ENCODE measurements at regions not wholly inside any gene's neighbourhood (a gene's known extent, or its start where the extent isn't known, plus 50 kb on each side); places are given as distances from the start of the nearest gene placed in this dataset.

DNA sequence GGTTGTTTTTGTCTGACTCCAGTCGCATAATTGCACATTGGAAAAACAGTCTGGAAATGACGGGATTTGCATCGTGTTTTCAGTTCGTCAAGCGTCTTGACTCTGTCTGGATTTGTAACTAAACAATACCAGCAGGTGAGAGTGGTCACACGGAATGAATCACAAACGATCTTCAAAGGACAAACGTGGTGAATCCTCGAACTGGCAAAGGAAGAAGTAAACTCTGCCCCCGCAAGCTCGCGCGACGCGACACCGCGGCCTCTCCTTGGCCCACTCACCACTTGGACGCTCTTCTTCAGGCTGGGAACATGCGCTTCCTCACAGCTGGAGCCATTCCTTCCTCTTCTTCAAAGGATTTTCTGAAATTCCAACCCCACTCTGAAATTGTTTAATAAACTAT is 352.6 kb downstream of the THBS2 start:
- no peak for DNase-seq

DNA sequence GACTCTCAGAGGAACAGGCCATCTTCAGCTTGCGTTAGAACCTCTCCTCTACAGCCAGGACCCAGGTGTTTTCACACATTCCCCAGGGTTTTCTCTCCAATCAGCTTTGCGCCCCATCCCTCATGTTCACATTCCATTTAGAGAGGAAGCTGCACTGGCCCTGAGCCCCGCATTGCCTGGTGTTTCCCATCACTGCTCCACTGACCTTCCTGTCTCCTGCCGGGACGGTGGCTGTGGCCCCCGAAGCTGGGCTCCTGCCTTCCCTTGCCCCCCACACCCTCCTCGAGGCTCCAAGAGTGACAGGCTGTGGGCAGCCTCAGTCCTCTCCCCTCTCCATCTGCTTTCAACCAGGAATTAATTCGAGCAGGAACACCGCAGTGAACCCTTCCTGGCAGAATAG is 357.3 kb downstream of the THBS2 start:
- no peak for DNase-seq

DNA sequence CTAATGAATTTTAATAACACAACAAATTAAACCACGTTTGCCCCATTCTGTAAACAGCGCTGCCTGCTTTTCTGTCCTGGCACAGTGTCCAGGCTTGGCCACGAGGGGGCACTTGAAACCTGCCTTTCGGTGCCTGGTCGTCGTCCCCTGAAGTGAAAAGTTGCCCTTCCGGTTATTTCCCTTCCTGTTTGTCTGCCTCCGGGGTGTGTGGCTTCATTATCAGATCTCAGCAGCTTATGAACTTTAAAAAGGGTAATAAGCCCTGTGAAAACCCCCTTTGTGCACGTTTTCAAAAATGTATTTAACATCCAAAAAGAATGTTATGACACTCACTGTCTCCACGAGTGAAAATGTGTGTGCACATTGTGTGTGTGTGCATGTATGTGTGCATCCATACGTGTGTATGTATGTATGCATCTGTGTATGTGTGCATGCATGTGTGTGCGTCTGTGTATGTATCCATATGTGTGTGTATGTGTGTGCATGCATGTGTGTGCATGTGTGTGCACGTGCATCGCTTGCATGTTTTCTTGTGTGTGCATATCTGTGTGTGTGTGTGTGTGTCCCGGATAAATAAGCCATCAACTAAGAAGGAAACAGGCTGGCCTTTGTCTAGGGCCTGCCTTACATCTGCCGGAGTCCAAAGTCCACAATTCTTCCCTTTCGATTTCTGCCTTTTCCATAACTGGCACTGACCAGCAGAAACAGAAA is 358.4 kb downstream of the THBS2 start:
- DNase-seq: peak; percentile 29 to 85 (median 61)

DNA sequence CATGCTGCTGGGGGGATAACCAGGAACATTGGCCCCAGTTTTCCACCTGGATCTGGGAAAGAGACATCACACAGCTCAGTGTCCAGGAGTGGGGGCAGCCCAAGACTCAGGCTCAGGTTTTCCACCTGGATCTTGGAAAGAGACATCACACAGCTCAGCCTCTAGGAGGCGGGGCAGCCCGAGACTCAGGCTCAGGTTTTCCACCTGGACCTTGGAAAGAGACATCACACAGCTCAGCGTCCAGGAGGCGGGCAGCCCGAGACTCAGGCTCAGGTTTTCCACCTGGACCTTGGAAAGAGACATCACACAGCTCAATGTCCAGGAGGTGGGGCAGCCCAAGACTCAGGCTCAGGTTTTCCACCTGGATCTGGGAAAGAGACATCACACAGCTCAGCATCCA is 361.6 kb downstream of the THBS2 start:
- DNase-seq: no peak

DNA sequence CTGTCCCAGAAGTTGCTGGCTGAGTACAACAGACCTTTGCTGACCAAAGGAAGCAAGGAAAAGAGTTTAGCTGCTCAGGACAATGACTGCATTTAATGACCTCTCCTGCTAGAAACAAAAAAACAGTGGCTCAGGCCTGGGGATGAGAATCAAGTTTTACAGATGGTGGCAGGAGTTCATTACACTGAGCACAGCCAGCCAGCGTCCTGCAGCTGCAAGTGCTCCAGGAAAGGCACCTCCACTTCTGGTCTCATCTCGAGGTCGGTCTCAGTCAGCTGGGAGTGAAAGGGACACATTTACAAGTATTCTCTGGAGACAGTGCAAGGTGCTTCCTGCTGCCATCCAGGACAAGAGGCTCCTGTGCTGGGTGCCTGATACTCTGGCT is 362.7 kb downstream of the THBS2 start:
- no peak for DNase-seq

DNA sequence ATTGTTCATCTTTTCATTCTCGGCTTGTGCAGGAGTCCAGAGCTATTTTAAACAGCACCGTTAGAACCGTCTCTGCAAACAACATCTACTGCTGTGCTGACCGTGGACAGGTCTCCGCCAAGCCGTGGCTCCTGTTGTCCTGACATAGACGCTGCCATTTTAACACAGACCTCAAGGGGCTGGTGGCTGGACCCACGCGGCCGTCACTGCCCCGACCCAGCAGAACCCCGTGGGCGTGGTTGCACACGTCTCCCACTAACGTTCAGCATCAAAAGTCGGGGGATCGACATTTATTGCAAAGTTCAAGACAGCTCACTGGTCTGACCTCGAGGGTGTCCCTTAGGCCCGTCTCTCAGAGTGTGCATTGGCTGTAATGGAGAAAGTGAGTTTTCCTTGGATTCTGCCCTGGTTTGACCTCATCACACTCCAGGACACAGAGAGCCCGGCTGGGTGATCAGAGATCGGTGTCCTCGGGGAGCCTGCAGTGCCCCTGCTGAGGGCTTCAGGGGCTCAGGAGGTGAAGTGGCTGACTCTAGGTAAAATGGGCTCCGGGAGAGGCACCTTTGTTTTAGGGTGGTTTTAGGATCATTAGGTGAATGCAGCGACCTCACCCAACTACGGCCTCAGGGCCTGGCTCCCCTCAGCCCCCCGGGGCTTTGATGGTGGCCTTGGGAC is 363.2 kb downstream of the THBS2 start:
- no peak for DNase-seq

DNA sequence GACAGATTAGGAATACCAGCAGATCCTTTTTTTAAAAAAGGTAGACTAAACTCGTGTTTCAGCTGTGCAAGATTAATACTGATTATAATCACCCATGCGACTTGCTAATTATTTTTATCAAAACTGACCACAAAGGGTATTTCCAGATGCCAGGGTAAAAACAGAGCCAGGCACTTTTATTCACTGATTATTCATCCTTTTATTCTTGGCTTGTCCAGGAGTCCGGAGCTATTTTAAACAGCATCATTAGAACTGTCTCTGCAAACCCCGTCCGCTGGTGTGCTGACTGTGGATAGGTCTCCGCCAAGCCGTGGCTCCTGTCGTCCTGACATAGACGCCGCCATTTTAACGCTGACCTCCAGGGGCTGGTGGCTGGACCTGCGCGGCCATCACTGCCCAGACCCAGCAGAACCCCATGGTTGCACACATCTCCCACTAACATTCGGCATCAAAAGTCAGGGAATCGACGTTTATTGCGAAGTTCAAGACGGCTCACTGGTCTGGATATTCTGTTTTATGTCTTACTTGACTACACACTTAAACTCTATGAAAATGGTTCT is 364.8 kb downstream of the THBS2 start:
- no peak for DNase-seq

DNA sequence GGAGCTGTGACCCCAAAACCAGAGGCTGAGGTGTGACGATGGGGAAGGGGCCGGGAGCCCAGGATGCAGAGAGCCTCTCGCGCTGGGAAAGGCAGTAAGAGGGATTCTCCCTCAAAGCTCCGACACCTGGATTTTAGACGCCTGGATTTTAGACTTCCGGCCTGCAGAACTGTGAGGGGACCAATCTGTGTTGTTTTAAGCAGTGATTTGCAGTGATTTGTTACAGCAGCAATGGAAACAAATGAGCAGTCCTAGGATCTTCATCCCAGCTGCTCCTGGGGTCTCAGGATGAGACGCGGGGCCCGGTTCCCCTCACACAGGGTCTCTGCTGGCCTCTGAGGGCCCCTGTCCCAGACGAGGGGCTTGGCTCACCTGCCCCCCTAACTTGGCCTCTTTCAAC is 365.5 kb downstream of the THBS2 start:
- DNase-seq: no peak

DNA sequence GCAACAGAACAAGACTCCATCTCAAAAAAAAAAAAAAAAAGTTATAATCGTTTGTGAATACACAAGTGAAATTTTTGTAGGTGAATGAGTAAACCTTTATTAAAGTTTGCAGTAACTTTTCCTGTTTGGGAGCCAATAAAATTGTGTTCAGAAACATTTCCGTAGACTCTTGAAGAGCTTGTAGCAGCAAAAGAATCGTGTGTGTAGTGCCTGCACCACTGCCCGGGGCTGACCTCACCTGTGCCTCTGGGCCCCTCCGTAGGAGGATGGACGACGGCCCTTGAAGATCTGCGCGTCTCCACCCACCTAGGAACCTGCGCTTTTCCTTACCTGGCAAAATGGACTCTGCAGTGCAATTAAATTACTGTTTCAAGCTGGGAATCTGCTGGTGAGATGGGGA is 366.0 kb downstream of the THBS2 start:
- no peak for DNase-seq

DNA sequence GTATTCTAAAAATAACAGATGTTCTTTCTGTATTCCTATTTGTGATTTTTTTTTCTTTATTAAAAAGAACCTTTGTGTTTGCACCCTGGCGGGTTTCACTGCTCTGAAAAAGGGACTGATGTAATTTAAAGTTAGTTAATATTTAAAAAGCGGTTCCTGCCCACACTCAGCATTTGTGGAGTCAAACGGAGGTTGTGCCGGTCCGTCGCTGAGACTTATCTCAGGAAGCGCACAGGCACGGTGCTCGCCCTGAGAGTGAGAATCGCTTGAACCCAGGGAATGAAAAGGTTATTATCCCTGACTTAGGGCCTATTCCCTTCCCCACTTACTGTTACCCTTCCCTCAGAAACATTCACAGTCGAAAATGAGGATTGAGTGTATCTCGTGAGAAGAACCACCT is 366.7 kb downstream of the THBS2 start:
- no peak for DNase-seq

DNA sequence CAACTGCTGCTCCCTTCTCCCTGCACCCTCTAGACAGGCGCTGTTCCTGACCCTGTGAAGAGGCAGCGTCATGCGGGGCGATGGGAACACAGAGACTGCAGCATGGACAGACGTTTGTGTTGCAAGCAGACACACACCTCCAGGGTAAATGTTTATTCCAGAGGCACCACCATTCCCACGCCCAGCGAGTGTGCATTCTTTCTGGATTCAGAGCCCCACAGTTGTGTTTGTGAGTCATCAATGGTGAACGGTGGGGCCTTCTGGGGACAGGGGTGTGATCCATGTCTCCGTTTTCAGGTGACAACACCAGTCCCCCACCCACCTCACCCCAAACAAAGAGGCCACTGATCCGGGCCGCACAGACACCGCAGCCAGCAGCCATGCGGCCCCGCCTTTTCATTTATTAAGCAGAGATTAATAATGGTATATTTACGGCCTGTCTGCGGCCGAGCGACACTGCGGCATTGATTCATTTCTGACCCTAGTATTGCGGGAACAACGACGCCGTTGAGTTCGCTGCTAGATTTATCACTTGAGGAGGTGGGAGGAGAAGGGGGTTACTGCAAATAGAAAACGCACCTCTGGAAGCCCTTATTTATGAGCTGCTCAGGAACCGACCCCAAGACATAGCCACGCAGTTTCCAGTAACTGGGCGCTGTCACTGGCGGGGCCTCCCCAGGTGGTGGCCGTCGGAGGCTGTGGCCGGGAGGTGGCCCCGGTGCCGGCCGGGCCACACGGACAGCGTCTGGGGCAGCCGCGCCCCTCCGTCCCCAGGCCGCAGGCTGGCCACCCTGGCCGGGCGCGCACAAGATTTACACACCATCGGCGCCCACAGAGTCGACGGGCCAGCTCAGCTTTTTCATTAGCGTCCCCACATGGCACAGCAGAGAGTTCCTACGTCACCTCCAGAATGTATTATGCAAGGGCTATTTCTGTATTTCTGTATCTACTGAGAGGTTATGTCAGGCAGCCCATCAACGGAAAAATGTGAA is 367.6 kb downstream of the THBS2 start:
- no peak for DNase-seq

DNA sequence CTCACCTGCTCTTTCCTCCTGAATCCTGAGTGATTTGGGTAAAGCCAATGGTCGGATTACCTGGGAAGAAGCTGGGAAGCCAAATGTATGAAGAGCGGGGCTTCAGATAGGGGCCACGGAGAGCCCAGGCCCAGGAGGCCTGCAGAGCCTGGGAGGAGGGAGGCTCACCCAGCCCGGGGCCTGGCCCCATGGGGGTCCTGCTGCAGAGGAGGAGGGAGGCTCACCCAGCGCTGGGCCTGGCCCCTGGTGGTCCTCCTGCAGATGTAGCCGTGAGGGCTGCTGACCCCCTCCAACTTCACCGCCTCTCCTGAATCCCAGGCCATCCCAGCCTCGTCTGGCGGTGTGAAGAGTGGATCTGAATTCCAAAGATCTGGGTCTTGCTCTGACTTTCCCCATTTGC is 368.4 kb downstream of the THBS2 start:
- DNase-seq: no peak

DNA sequence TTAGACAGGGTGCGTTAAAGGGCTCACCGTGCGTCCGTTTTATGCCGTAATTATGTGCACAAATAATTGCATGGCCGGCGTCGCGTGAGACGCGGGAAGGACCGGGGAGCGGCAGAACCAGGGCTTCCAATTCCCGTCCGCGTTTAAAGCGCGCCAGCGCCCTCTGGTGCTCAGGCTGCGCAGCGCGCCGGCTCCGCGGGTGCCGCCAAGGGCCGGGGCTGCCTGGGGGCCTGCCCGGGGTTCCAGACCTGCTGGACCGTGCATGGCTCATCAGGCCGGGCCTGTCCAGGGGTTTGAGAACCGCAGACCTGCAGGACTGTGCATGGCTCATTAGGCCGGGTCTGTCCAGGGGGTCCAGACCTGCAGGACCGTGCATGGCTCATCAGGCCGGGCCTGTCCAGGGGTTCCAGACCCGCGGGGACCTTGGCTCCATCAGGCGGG is 369.0 kb downstream of the THBS2 start:
- DNase-seq: peak; percentile 34 to 83 (median 65)

DNA sequence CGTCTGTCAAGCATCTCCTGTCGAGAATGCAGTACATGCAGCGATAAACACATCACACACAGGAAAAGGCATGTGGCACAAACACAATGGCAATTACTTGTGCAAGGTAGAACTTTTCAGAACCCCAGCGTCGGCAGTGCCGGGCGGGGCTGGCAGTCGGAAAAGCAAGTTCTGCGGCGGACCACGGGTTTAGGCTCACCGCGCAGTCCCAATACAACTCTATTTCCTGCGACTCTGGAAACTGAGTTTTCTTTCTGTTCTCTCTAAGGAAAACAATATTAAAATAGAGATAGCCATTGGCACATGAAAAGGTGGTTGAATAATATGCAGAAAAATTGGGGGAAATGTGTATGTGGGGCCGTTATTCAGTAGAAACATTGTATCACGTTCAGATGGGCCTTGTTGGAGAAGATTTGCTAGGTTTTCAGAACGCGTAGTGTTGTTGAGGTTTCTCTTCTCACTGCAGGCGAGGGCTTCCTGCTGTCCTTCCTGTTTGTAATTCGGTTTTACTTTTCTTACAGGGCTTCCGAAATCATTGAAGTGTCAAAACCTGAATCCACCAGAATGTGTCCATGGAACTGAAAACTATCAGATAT is 369.5 kb downstream of the THBS2 start:
- DNase-seq: peak in 1 of 5 experiments; percentile 85

DNA sequence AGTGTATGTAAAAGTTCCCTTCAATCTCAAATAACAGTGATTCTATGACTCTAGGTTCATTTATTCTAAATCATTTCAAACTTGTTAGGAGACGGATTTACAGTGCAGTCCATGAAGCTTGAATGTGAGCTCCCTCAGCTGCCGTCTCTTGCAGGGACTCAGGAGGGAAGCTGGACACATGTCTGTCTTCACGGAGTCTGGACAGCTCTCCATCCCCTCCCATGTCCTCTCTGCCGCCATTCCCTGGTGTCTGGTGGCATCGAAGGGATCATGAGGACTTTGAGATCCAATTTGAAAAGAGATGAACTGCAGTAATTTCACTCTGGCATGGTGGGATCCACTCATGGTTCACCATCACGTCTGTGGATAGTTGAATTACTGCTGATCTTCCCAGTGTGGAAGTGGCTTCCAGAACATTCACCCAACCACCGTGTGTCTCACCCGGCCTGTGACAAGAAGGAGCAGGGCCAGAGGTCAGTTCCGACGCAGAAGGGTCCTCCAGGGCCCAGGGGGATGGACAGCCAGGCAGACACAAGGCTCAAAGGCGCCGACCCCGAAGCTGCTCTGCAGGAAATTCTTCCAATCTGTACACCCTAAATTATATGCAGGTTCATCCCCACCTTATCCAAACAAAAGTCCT is 370.1 kb downstream of the THBS2 start:
- no peak for DNase-seq

DNA sequence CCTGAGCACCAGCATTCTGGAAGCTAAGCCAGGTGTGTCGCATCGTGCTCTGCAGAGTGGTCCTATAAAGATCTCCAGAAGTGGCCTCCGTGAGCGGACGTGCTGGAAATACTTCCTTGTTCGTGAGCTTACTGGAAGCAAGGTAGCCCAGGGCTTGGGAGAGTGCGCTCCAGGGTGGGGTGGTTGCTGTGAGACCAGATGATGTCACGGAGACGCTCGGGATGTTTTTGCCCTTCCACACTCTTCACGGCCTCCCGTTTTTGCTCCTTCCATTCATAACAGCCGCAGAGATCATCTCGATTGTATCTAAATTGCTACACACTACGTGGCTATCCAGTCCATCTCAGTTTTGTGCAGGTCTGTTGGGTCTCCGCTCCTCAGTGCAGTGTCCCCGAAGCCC is 373.4 kb downstream of the THBS2 start:
- no peak for DNase-seq

DNA sequence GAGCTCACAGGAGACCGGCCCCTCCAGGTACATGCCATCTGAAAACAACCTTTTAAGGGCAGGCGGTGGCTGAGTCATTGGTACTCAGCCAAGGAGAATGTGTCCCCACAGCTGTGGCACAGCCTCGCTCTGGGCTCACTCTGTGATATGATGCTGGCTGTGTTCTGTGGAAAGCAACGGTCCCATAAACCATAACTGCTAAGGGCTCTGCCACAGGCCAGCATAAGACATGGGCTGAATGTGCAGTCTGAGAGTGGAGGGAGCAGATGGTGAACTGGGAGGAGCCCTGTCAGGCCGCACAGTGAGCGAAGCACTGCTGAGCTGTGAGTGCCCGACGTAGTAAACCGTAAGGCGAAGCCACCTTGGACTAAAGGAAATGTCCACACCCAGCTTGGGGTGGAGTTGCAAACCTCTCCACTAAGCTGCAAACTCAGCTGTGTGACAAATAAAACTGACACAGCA is 375.8 kb downstream of the THBS2 start:
- no peak for DNase-seq

DNA sequence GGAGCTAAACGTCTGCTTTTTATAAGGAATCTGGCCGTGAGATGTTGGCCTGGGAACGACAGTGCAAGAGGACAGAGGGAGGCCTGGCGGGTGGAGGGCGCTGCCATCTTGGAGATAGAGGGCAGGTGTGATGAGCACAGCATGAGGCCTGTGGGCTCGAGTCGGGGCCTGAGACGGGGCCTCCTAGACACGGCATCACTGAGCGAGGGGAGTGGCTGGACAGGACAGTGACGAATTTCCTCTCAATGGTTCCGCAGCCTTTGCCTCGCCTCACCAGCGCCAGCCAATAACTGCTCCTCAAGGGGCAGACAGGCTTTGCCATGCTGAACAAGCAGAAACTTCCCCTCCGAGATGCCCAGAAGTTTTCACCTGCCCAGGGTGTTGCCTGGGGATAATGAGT is 376.7 kb downstream of the THBS2 start:
- DNase-seq: no peak

DNA sequence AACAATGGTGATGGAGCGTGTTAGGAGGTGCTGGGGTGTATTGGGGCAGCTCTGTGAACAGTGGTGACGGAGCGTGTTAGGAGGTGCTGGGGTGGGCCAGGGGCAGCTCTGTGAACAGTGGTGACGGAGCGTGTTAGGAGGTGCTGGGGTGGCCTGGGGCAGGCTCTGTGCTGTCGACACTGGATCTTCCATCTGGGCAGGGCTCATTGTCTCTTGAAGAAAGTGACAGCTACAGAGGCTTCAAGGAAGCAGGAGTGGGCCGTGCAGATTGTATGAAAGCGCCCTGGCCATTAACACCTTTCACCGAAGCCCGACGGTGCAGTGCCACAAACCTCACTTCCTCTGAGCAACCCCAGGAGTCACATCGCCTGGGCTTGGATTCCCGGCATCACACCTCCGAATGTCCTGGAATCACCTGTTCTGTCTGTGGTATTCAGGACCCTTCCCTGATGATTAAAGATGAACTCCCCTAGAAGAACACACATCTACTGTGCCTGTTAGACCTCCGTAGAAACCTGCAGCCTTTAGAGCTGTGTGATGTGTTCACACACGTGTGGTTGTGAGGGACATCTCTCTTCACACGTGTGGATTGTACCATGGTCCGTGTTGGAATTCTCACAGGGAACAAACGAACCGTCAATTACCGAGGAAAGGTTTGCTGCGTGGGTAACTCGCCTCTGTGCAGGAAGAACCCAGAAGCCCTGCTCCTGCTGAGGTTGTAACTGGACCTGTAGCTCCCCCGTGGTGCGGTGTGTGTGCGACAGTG is 377.7 kb downstream of the THBS2 start:
- DNase-seq: no peak

DNA sequence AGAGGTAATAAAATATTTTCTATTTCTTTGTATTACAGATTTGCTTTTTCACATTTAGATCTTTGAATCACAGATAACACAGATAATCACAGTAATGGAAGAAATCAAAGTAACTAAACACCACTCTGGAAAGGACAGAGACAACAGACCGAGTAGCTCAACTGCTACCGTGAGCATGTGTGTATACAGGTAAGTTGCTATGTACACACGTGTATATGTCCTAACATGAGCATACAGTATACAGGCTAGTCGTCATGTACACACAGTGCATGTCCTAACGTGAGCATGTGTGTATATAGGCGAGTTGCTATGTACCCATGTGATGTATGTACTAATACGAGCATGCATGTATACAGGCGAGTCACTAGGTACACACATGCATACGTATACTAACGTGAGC is 379.0 kb downstream of the THBS2 start:
- no peak for DNase-seq
